Panc1 (cell line): ENCODE measurements at regions not wholly inside any gene's neighbourhood (a gene's known extent, or its start where the extent isn't known, plus 50 kb on each side); places are given as distances from the start of the nearest gene placed in this dataset.

ENCODE experiments used
- CTCF ChIP-seq: fragments of 450-650 bp; IDR thresholded peaks from 2 replicates; pipeline ENCODE4 v1.5.1; 2017; ENCODE audit warnings: mild to moderate bottlenecking
- POLR2AphosphoS5 ChIP-seq: IDR thresholded peaks from 2 replicates; pipeline ENCODE4 v1.6.1; 2012; ENCODE audit warnings: mild to moderate bottlenecking, low read depth, low read length, moderate library complexity
- REST ChIP-seq, 2 experiments: IDR thresholded peaks; 2 replicates each; pipeline ENCODE4 v1.6.1; 2011 to 2012; ENCODE audit warnings: low read depth in 2 of 2, control low read depth in 1 of 2, low read length in 1 of 2, mild to moderate bottlenecking in 1 of 2, moderate library complexity in 1 of 2; ENCODE audit not compliant: insufficient read depth in 1 of 2
- SIN3A ChIP-seq: IDR thresholded peaks from 2 replicates; pipeline ENCODE4 v1.6.1; 2012; ENCODE audit warnings: low read depth, mild to moderate bottlenecking, low read length, moderate library complexity, borderline replicate concordance; ENCODE audit not compliant: insufficient read depth

DNA sequence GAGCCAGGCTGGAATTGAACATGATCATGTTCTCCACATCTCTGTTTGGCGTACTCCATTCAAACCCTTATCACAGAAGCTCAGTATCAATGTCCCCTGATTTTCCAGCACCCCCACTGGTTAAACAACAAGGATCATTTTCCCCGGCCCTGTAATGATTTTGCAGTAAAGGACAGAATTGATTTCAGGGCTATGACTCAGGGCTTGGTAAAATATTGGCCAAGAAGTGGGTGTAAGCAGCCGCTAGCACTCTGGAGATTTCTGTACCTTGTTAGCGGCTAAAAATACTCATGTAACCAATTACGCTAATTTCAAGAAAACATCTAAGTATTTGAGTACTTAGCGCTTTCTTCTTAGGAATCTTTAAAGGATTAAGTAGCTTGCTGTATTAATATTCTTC, 69.5 kb upstream of the FNDC3A start:
- no peak for TF ChIP-seq POLR2AphosphoS5
- TF ChIP-seq CTCF = no peak
- TF ChIP-seq SIN3A = no peak
- no peak for TF ChIP-seq REST (IDR thresholded peaks at IDR 0.05; ENCODE audit: insufficient read depth in 1 of 2, low read depth in 2 of 2, low read length in 1 of 2)
